CD4-positive, alpha-beta T cell treated with Interleukin-15 for 1 hour (primary cell): ENCODE measurements at regions not wholly inside any gene's neighbourhood (a gene's known extent, or its start where the extent isn't known, plus 50 kb on each side); places are given as distances from the start of the nearest gene placed in this dataset.

ENCODE experiments used
- DNase-seq: peaks from one replicate; pipeline ENCODE4 v3.0.0-alpha.2; 2020

GRCh38 chr4:53682908-53683307, 91.6 kb upstream of the LNX1 start:
- no peak for DNase-seq

GRCh38 chr4:53682196-53682595, 90.9 kb upstream of the LNX1 start:
- DNase-seq, result no peak

- no peak for DNase-seq
Measured at GRCh38 chr4:53680598-53680997, 89.3 kb upstream of the LNX1 start.

GRCh38 chr4:53680168-53680567, 88.9 kb upstream of the LNX1 start:
- no peak for DNase-seq

- DNase-seq, result no peak
Measured at GRCh38 chr4:53676402-53676871, 85.2 kb upstream of the LNX1 start.

- DNase-seq, result no peak
Measured at GRCh38 chr4:53674903-53675302, 83.6 kb upstream of the LNX1 start.

- no peak for DNase-seq
Measured at GRCh38 chr4:53672873-53673272, 81.6 kb upstream of the LNX1 start.

GRCh38 chr4:53671757-53672156, 80.5 kb upstream of the LNX1 start:
- DNase-seq, result no peak

- no peak for DNase-seq
Measured at GRCh38 chr4:53659737-53660136, 68.5 kb upstream of the LNX1 start.

- no peak for DNase-seq
Measured at GRCh38 chr4:53659112-53659511, 67.8 kb upstream of the LNX1 start.

GRCh38 chr4:53658029-53658428, 66.7 kb upstream of the LNX1 start:
- no peak for DNase-seq

GRCh38 chr4:53656421-53656981, 65.2 kb upstream of the LNX1 start:
- DNase-seq, result no peak

- DNase-seq, result no peak
Measured at GRCh38 chr4:53654300-53654758, 63.0 kb upstream of the LNX1 start.

GRCh38 chr4:53653484-53654053, 62.3 kb upstream of the LNX1 start:
- no peak for DNase-seq

GRCh38 chr4:53651156-53651735, 60.0 kb upstream of the LNX1 start:
- no peak for DNase-seq

GRCh38 chr4:53649357-53649756, 58.1 kb upstream of the LNX1 start:
- no peak for DNase-seq

- DNase-seq, result no peak
Measured at GRCh38 chr4:53647547-53647946, 56.3 kb upstream of the LNX1 start.

- no peak for DNase-seq
Measured at GRCh38 chr4:53646795-53647194, 55.5 kb upstream of the LNX1 start.

- no peak for DNase-seq
Measured at GRCh38 chr4:53645108-53645507, 53.8 kb upstream of the LNX1 start.

GRCh38 chr4:53644607-53645006, 53.3 kb upstream of the LNX1 start:
- DNase-seq, result no peak
